ENCODE measurements at regions not wholly inside any gene's neighbourhood (a gene's known extent, or its start where the extent isn't known, plus 50 kb on each side); places are given as distances from the start of the nearest gene placed in this dataset.

GRCh38 chr6:875012-875411 lies 182.1 kb upstream of the EXOC2 start:
- H3K9me3 ChIP-seq (replicated peaks; ENCODE audit: control insufficient read depth, insufficient read depth, low read length), result no peaks in the 10 kb centered on the region; the same call in 2 of the 3 replicates
- no peak for DNase-seq (ENCODE audit: low read depth, low spot score)
- ChIA-PET POLR2A (no interaction called here), RAD21 (ENCODE audit: unreplicated experiment) (no interaction called here), SMC1A (ENCODE audit: uncharacterized antibody, unreplicated experiment) (no interaction called here), CTCF (no interaction called here)
- peaks cover 3% of the 10 kb centered on the region; the same call in 1 of the 2 replicates for H3K4me1 ChIP-seq (ENCODE audit: control insufficient read depth, insufficient read depth, low read length)
- H3K4me2 ChIP-seq (ENCODE audit: control insufficient read depth, insufficient read depth), result peak overlapping the region; percentile 4
- in situ Hi-C loops (cut with MboI) (no loop called here), intact Hi-C loops (cut with micrococcal nuclease; ENCODE audit: unreplicated experiment) (no loop called here)
- no peak overlapping the region for H3K4me3 ChIP-seq
- no peak for ATAC-seq
- H3K79me2 ChIP-seq (ENCODE audit: control insufficient read depth, insufficient read depth, low read length), result no peaks in the 10 kb centered on the region
- H3K36me3 ChIP-seq (ENCODE audit: control insufficient read depth in 2 of 2, insufficient read depth in 2 of 2, low read length in 1 of 2), result no peaks in the 10 kb centered on the region
- no peaks in the 10 kb centered on the region; a peak in 2 of 4 replicates for H3K27me3 ChIP-seq (replicated peaks in 1 of 2; ENCODE audit: control insufficient read depth in 2 of 2, insufficient read depth in 2 of 2, low read length in 1 of 2)
- H3K27ac ChIP-seq (ENCODE audit: control insufficient read depth, insufficient read depth), result no peak overlapping the region
- FAIRE-seq, result peak; percentile 82
- no peak overlapping the region for H3K9ac ChIP-seq (ENCODE audit: control insufficient read depth, insufficient read depth, low read length)
- H2AFZ ChIP-seq (ENCODE audit: control insufficient read depth, low read depth, low read length), result no peak overlapping the region
- no peaks in the 10 kb centered on the region for H4K20me1 ChIP-seq (ENCODE audit: control insufficient read depth, insufficient read depth)
- no TSS peak for BruUV-seq (replicated peaks)
- 14% methylated on average over 8 of the region's 8 CpGs for WGBS (ENCODE audit: insufficient coverage, insufficient replicate concordance, low lambda C conversion rate, missing lambda C conversion rate)
- no peak for TF ChIP-seq CTCF (IDR thresholded peaks at IDR 0.05 in 2 of 3, conservative IDR thresholded peaks at IDR 0.05 in 1 of 3; ENCODE audit: control insufficient read depth in 2 of 3, extremely low read depth in 1 of 3, insufficient read depth in 1 of 3, low read depth in 3 of 3, low read length in 3 of 3)
- no peak for TF ChIP-seq ZZZ3 (IDR thresholded peaks at IDR 0.05; ENCODE audit: control insufficient read depth, insufficient read length, low read depth)
- no peak for TF ChIP-seq IRF5 (IDR thresholded peaks at IDR 0.05; ENCODE audit: borderline replicate concordance)
- no peak for TF ChIP-seq MTA3 (IDR thresholded peaks at IDR 0.05; ENCODE audit: borderline replicate concordance, low read length)
- no peak for TF ChIP-seq ZBTB33 (IDR thresholded peaks at IDR 0.05)
- no peak for TF ChIP-seq ATF3 (IDR thresholded peaks at IDR 0.05; ENCODE audit: borderline replicate concordance, extremely low read depth, low read depth, low read length)
- no peak for TF ChIP-seq ASH2L (IDR thresholded peaks at IDR 0.05; ENCODE audit: borderline replicate concordance, low read depth)
- no peak for TF ChIP-seq ZBTB40 (IDR thresholded peaks at IDR 0.05; ENCODE audit: borderline replicate concordance)
- no peak for TF ChIP-seq JUND (IDR thresholded peaks at IDR 0.05; ENCODE audit: low read depth, low read length)
- TF ChIP-seq RUNX3 (IDR thresholded peaks at IDR 0.05; ENCODE audit: low read length), result no peak

Measured in GM12878 (cell line).